PC-3 (cell line): ENCODE measurements at regions not wholly inside any gene's neighbourhood (a gene's known extent, or its start where the extent isn't known, plus 50 kb on each side); places are given as distances from the start of the nearest gene placed in this dataset.

Experiments used
- ATAC-seq: fragments of 200-7000 bp; cut with Tn5 transposase; 2 replicates; pipeline ENCODE4 v1.9.1; 2020; ENCODE audit warnings: mild to moderate bottlenecking, moderate library complexity
- BruUV-seq: library from RNA; stranded (reverse); fragments of 400-500 nt; replicated peaks from 2 replicates; lab custom pipeline; 2021; lab: Mats Ljungman, UMichigan
- CTCF ChIA-PET: fragments of 300-600 bp; sonication (Branson Sonifier 250); formaldehyde crosslinking; loops from one replicate; lab custom pipeline; 2022; ENCODE audit warnings: antibody characterized with exemption; lab: Charles Lee
- POLR2A ChIA-PET: fragments of 300-600 bp; sonication (Branson Sonifier 250); formaldehyde crosslinking; loops from one replicate; lab custom pipeline; 2022; ENCODE audit warnings: antibody characterized with exemption; ENCODE audit not compliant: unreplicated experiment; lab: Charles Lee
- DNase-seq: peaks from one replicate; pipeline ENCODE4 v3.0.0-alpha.2; 2015
- H2AFZ ChIP-seq: fragments of 300-600 bp; sonication (generic); 2 replicates; pipeline ENCODE4 v1.6.0; 2016; ENCODE audit warnings: antibody characterized with exemption, low read length
- H3F3A ChIP-seq: fragments of 300-600 bp; sonication (generic); one replicate; pipeline ENCODE4 v1.6.0; 2017; ENCODE audit warnings: antibody characterized with exemption, low read length, control low read depth, mild to moderate bottlenecking; ENCODE audit not compliant: unreplicated experiment
- H3K27ac ChIP-seq: fragments of 300-600 bp; sonication (generic); 2 replicates; pipeline ENCODE4 v1.5.1; 2016; ENCODE audit warnings: mild to moderate bottlenecking, low read length
- H3K27me3 ChIP-seq: fragments of 300-600 bp; sonication (generic); 2 replicates; pipeline ENCODE4 v1.6.1; 2016; ENCODE audit warnings: low read length, mixed read lengths
- H3K36me3 ChIP-seq: fragments of 300-600 bp; sonication (generic); 2 replicates; pipeline ENCODE4 v1.6.1; 2016; ENCODE audit warnings: low read depth, mixed run types, low read length, mixed read lengths
- H3K4me1 ChIP-seq: fragments of 300-600 bp; sonication (generic); 2 replicates; pipeline ENCODE4 v1.5.1; 2016; ENCODE audit warnings: low read length; ENCODE audit not compliant: insufficient read depth
- H3K4me2 ChIP-seq: fragments of 300-600 bp; sonication (generic); 2 replicates; pipeline ENCODE4 v1.6.0; 2016; ENCODE audit warnings: low read length
- H3K4me3 ChIP-seq: fragments of 300-600 bp; sonication (generic); 2 replicates; pipeline ENCODE4 v1.5.1; 2016; ENCODE audit warnings: mild to moderate bottlenecking, low read length, mixed read lengths
- H3K79me2 ChIP-seq: fragments of 300-600 bp; sonication (generic); 2 replicates; pipeline ENCODE4 v1.6.1; 2017; ENCODE audit warnings: low read length, mixed read lengths
- H3K9ac ChIP-seq: fragments of 300-600 bp; sonication (generic); 2 replicates; pipeline ENCODE4 v1.6.0; 2016; ENCODE audit warnings: mild to moderate bottlenecking, low read length
- H3K9me2 ChIP-seq: fragments of 300-600 bp; sonication (generic); replicated peaks from 2 replicates; pipeline ENCODE4 v1.6.1; 2016; ENCODE audit warnings: mixed run types, low read length, mixed read lengths
- H3K9me3 ChIP-seq: fragments of 300-600 bp; sonication (generic); 2 replicates; pipeline ENCODE4 v1.6.1; 2016; ENCODE audit warnings: low read length, mixed read lengths
- H4K20me1 ChIP-seq: fragments of 300-600 bp; sonication (generic); 2 replicates; pipeline ENCODE4 v1.6.1; 2016; ENCODE audit warnings: low read length, mixed read lengths
- EZH2 ChIP-seq: fragments of 300-600 bp; sonication (generic); IDR thresholded peaks from one replicate; pipeline ENCODE4 v1.6.1; 2017; ENCODE audit warnings: antibody characterized with exemption, mild to moderate bottlenecking, low read length; ENCODE audit not compliant: unreplicated experiment
- EZH2phosphoT487 ChIP-seq: fragments of 300-600 bp; sonication (generic); IDR thresholded peaks from 2 replicates; pipeline ENCODE4 v1.6.1; 2018; ENCODE audit warnings: mild to moderate bottlenecking, antibody characterized with exemption, low read length, borderline replicate concordance
- intact Hi-C: fragments of 100-400 bp; cut with micrococcal nuclease; formaldehyde crosslinking; loops from 2 replicates; pipeline ENCODE4 v1.9.0; 2023
- TF ChIP-seq, protein P1 (sequence below): fragments of 300-600 bp; sonication (generic); conservative IDR thresholded peaks from 2 replicates; pipeline ENCODE4 v1.5.1; 2017; ENCODE audit warnings: antibody characterized with exemption, low read depth, mild to moderate bottlenecking, low read length

DNA sequence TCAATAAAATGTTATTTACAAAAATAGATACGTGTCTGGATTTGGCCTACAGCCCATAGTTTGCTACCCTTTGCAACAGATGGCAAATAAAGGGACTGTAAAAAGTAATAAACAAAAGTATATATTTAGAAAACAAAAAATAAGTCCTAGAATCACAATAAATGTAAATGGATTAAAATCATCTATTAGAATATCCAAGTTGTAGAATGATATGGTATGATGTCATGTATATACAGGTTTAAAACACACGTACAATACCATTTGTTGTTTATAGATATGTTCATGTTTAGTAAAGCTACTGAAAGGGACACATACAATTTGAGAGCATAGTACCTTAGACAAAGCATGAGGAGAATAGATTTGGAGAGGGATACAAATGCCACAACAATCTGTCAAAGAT is 219.5 kb downstream of the BCL11B start:
- no TSS peak for BruUV-seq

DNA sequence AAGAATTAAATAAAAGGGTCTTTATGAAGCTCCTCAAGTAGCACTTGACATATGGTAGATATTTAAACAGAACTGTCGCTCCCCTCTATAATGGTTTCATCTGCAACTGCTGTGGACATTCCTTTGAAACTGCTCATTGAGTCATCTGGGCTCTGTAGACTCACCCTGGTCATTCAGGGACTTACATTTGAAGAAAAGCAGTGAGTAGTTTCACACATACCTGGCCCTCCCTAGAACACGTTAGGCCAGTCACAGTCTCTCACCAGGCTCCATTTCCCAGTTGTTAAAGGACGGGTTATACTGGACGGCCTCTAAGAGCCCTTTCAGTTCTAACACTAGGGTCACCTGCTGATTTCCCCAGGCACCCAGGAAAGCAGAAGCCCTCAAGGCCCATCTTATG is 217.0 kb downstream of the BCL11B start:
- intact Hi-C loops: no loop called here
- H3K9ac ChIP-seq: no peak overlapping the region
- ATAC-seq (no peak), DNase-seq (no peak)
- ChIA-PET CTCF (no interaction called here), POLR2A (no interaction called here)
- H4K20me1 ChIP-seq: no peaks in the 10 kb centered on the region
- no peak overlapping the region for H3K4me3 ChIP-seq
- H3K27ac ChIP-seq: no peak overlapping the region
- no TSS peak for BruUV-seq
- no peak overlapping the region for H3K4me2 ChIP-seq
- no peaks in the 10 kb centered on the region for H3K9me2 ChIP-seq
- no peaks in the 10 kb centered on the region for H3K4me1 ChIP-seq
- TF ChIP-seq EZH2 (no peak), EZH2phosphoT487 (no peak)
- TF ChIP-seq, protein P1, sequence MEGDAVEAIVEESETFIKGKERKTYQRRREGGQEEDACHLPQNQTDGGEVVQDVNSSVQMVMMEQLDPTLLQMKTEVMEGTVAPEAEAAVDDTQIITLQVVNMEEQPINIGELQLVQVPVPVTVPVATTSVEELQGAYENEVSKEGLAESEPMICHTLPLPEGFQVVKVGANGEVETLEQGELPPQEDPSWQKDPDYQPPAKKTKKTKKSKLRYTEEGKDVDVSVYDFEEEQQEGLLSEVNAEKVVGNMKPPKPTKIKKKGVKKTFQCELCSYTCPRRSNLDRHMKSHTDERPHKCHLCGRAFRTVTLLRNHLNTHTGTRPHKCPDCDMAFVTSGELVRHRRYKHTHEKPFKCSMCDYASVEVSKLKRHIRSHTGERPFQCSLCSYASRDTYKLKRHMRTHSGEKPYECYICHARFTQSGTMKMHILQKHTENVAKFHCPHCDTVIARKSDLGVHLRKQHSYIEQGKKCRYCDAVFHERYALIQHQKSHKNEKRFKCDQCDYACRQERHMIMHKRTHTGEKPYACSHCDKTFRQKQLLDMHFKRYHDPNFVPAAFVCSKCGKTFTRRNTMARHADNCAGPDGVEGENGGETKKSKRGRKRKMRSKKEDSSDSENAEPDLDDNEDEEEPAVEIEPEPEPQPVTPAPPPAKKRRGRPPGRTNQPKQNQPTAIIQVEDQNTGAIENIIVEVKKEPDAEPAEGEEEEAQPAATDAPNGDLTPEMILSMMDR: no peak
- H3K36me3 ChIP-seq: no peaks in the 10 kb centered on the region
- no peaks in the 10 kb centered on the region for H3K27me3 ChIP-seq
- no peaks in the 10 kb centered on the region for H3F3A ChIP-seq
- H3K79me2 ChIP-seq: no peaks in the 10 kb centered on the region
- H2AFZ ChIP-seq: no peak overlapping the region
- H3K9me3 ChIP-seq: 0 out of 2 replicates have a peak, but pooled peaks cover 4% of the 10 kb centered on the region

More for the DNA sequence above, 219.5 kb downstream of the BCL11B start:
- Histone ChIP-seq H3K4me3 (no peak overlapping the region), H3K79me2 (no peaks in the 10 kb centered on the region), H2AFZ (no peak overlapping the region), H3K9me2 (no peaks in the 10 kb centered on the region), H3K9ac (no peak overlapping the region), H3F3A (no peaks in the 10 kb centered on the region), H3K27me3 (no peaks in the 10 kb centered on the region), H3K9me3 (0 out of 2 replicates have a peak, but pooled peaks cover 4% of the 10 kb centered on the region), H3K4me2 (no peak overlapping the region), H3K36me3 (no peaks in the 10 kb centered on the region), H3K27ac (no peak overlapping the region), H4K20me1 (no peaks in the 10 kb centered on the region), H3K4me1 (no peaks in the 10 kb centered on the region)
- ChIA-PET CTCF (no interaction called here), POLR2A (no interaction called here)
- ATAC-seq (no peak), DNase-seq (no peak)
- TF ChIP-seq EZH2 (no peak), EZH2phosphoT487 (no peak)
- TF ChIP-seq, protein P1: no peak
- intact Hi-C loops: no loop called here

DNA sequence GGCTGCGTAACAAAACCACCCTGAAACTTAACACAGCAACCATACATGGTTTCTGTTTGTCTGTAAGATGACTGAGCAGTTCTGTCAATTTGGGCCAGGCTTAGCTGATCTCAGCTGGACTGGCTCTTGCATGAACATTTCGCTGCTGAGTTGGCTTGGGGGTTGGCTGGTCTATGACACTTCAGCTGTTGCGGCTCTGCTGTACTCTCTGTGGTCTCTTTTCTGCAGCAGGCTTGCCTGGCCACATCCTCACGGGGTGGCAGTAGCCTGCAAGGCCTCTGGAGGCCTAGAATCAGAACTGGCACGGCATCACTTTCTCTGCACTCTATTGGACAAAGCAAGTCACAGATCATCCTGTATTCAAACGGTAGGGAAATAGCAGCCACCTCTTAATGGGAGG is 216.2 kb downstream of the BCL11B start:
- no peaks in the 10 kb centered on the region for H3K36me3 ChIP-seq
- no peak overlapping the region for H3K4me2 ChIP-seq
- TF ChIP-seq EZH2phosphoT487: no peak
- no peaks in the 10 kb centered on the region for H3K79me2 ChIP-seq
- DNase-seq (no peak), ATAC-seq (no peak)
- H3K9me3 ChIP-seq: 0 out of 2 replicates have a peak, but pooled peaks cover 4% of the 10 kb centered on the region
- no peak overlapping the region for H3K4me3 ChIP-seq
- ChIA-PET POLR2A (no interaction called here), CTCF (no interaction called here)
- no peaks in the 10 kb centered on the region for H3K9me2 ChIP-seq
- BruUV-seq: no TSS peak
- H2AFZ ChIP-seq: no peak overlapping the region
- H4K20me1 ChIP-seq: no peaks in the 10 kb centered on the region
- H3K4me1 ChIP-seq: no peaks in the 10 kb centered on the region
- H3K9ac ChIP-seq: no peak overlapping the region
- H3F3A ChIP-seq: no peaks in the 10 kb centered on the region
- intact Hi-C loops: no loop called here
- H3K27ac ChIP-seq: no peak overlapping the region
- H3K27me3 ChIP-seq: no peaks in the 10 kb centered on the region
